HG03064 (cell line): ENCODE measurements at regions not wholly inside any gene's neighbourhood (a gene's known extent, or its start where the extent isn't known, plus 50 kb on each side); places are given as distances from the start of the nearest gene placed in this dataset.

Source experiments
- ATAC-seq: cut with Tn5 transposase; IDR thresholded peaks from one replicate; pipeline ENCODE4 v1.9.1; 2021; ENCODE audit warnings: low read depth; ENCODE audit not compliant: unreplicated experiment

DNA sequence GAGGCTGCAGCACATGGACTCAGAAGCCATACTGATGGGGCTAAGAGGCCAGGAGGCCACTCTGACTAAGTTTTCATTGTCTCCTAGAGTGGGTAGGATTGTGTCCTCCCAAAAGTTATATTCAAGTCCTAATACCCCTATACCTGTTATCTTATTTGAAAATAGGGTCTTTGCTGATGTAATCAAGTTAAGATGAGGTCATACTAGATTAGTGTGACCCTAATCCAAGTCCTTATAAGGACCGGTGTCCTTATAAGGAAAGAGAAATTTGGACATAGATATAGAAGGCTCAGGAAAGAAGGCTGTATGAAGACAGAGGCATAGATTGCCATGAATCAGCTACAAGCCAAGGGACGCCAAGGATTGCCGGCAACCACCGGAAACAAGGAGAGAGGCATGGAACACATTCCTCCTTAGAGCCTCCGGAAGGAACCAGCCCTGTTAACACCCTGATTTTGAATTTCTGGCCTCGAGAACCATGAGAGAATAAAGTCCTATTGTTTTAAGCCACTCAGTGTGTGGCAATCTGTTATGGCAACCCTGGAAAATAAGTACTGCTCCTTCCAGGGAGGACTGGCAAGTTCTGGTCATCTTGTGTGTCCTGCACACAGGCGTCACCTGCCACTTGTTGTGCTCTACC, 157.0 kb downstream of the EMX2 start:
- no peak for ATAC-seq

DNA sequence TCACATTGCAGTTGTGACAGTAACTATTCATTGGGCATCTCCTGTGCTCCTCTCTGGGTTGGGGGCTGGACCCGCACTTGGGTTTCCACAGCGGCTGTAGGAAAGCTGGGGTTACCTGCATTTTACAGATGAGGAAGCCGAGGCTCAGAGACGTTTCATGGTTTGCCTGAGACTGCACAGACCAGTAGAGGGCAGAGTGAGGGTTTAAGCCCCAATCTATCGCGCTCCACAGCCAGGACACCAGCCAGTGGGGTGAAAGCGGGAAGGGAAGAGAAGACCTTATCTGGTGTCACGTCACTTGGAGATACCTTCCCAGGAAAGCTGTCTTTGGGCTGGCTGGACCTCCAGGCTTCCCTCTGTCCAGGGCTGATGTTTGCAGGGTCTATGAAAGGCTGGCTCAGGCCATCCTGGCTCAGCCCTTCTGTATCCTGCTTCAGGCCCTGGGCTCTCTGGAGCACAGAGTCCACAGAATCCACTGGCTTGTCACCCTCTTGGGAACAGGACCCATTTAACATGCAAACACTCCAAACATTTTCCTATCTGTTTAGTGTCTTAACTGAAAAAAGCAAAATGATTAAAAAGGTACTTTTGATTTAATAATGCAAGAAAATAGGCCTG, 167.7 kb downstream of the EMX2 start:
- no peak for ATAC-seq

DNA sequence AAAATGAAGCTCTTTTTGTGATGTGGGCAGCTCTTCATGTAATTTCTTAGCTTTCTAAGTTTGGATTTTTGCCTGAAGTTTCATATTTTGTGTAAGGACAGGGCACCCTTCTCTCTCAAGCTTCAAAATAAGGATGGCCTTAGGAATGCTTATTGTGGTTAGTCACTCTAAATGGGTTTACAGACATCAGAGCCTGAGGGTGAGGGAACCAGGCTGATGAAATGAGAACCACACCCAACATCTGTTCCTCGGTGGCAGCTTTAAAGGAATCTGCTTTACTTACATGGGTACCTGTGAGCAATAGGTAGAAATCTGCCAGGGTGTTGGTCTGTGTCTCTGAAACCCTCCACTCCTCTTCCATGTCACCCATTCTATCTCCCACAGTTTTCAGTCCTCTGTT, 174.3 kb downstream of the EMX2 start:
- no peak for ATAC-seq

DNA sequence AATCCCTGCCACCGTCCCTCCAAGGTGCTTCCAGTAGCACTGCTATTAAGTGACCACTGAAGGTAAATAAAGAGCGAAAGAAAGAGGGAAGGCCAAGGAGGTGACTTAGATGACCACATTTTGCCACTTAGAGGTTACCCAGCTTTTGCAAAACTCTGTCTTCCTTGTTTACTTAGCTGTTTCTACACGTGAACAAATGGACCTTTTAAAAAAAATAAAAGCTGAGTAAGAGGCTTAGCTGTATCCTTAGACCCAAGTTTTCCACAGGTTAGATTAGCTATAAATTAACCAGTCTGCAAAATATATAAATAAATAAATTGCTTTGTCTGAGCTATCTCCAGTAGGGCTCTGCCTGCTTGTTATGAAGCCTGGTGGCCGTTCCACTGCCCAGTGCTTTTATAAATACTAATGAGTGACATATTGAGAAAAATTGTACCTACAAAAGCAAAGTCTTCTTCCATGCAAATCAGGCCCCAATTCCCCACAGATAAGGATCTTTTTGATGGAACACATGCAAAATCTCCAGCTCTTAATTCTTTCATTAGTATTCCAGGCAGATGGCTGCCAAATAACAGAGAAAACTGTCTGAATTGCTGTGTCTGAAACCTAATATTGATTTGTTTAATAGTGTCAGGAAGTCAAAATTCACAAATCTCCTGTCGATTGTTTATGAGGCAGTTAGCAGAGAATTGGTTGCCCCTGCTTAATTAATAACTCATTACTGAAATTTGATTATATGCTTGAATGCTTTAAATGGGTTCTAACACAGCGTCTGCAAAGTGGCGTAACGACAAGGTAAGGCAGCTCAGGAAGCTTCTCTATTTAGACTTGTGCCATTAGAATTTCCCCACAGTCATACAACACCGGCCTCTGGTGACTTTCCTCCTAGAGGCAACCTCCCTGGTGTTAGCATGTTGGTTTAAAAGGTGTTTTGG, 176.7 kb downstream of the EMX2 start:
- ATAC-seq = no peak

- no peak for ATAC-seq
These were observed 178.6 kb downstream of the EMX2 start for GRCh38 chr10:117720931-117721835.

DNA sequence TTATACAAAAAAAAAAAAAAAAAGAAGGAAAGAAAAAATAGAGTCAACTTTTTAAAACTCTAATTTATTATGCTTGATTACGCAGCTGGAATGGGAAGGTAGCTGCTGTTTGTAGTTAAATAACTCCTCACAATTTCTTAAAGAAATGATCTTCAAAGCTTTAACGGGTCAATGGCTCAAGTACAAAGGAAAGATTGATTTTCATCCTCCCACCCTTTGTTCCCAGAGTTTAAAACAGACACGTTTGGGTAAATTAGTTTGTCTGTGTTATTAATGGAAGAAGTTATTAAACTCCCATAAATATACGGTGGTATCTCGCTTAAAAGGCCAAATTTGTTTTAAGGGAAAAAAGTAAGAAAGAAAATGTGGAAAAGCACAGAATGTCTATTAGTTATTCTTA, 179.3 kb downstream of the EMX2 start:
- ATAC-seq = no peak

DNA sequence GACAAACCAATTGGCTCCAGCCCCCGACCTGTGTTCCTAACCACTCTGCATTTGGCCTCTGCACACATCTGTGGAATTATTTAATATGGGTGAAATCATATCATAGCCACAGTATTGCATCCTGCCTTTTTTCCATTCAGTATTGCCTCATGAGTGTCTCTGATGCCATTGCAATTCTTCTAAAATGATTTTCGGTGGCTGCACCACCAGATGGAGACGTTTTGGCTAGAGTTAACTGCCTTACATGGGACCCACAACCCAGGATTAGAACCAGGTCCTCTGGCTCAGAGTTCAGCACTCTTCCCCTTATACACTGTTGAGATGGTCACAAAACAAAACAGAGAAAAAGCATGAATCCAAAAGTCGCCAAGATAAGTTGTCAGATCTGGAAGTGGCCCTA, 180.8 kb downstream of the EMX2 start:
- no peak for ATAC-seq

DNA sequence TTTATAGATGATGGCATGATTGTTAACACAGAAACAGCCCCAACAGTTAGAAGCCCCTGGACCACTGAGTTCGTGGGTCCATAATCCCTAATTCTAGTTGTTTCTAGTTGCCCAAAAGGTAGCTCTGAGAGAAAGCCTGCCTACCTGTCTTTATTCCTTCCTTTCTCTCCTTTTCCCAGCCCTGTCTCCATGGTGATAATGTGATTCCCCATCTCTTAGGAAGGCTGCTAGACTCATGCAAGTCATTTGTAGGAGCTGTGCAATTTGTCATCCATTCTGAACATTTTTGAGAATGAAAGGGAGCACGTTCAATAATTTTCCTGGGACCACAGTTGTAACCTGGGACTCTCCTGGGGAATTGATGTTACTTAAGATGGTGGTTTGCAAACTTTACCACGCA, 183.4 kb downstream of the EMX2 start:
- no peak for ATAC-seq

DNA sequence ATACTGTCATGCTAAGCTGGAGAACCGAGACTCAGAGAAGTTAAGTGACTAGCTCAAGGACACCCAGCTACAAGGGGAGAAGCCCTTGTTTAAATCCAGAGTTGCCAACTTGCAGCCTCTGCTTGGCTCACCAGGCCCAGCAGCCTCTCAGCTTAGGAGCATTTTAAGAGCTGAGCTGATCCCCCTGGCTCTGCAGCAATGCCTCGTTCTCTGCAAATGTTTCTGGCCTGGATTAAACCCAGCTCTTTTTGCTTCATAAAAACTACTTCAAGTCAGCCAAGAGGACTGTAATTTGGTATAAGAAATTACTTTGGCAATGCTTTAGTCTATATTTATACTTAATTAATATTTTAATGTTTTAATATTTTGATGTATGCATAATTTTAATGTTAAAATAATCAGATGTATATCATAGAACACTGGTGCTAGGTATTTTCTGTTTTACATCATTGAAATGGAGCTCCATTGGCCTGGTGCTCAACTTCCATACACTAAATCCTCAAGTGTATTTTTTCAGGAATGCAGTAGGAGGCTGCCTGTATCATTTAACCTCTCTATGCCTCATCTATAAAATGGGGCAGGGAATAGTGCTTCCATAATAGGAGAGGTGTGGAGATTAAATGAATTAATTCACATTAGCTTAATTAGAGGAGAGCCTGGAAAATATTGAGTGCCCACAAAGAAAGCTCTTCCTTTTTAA, 184.2 kb downstream of the EMX2 start:
- no peak for ATAC-seq

DNA sequence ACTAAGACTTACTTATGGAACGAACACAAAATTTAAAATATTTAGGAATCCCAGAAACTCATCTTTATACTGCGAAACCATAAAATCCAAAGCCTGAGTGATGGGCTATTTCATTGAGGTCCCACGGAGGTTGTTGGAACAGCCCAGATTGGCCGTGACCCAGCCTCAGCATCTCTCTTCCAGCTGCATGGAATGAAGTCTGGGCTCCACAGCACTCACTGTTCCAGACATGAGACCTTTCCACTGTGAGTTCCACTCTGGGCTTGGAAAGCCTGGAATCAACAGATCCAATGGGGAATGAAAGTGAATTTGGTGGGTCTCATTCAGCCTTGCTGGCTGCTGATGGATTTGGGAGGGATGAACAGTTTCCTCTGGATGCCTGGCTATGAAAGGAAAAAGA, 184.9 kb downstream of the EMX2 start:
- no peak for ATAC-seq

- no peak for ATAC-seq
These were observed 185.5 kb downstream of the EMX2 start for GRCh38 chr10:117728087-117728486.

- ATAC-seq = no peak
These were observed 186.6 kb downstream of the EMX2 start for GRCh38 chr10:117729156-117729555.

GRCh38 chr10:117731121-117731791, 188.7 kb downstream of the EMX2 start:
- ATAC-seq = no peak

DNA sequence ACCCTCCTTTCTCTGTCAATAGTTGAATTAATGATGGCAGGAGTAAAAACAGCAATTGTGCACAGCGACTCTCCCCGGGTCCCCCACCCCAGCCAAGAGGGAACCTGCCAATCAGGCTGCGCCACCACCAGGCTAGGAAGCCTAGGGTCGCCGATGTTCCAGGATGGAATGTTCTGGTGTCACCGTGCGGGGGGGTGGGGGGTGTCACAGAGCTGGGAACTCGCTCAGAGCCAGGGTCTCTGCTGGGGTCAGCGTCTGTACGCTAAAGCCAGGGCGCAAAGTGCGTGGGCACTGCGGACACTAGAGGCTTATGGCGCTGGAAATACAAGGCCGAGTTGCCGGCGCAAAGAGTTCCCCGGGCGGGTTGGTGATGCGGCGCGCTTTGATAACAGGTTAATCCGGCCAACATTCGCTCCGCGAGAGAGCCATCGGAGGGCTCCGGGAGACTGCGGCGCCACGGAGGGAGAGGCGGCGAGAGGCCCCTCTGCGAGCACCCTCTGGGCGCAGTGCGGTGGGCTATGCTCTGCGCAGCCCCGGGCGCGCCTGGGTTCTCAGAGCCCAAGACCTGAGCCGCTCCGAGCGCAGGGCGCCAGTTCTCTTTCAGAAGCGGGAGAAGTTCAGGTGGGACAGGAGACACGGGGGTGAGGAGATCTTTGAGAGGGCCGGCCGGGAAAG, 192.3 kb downstream of the EMX2 start:
- no peak for ATAC-seq

- no peak for ATAC-seq
These were observed 194.1 kb downstream of the EMX2 start for GRCh38 chr10:117736655-117737054.

DNA sequence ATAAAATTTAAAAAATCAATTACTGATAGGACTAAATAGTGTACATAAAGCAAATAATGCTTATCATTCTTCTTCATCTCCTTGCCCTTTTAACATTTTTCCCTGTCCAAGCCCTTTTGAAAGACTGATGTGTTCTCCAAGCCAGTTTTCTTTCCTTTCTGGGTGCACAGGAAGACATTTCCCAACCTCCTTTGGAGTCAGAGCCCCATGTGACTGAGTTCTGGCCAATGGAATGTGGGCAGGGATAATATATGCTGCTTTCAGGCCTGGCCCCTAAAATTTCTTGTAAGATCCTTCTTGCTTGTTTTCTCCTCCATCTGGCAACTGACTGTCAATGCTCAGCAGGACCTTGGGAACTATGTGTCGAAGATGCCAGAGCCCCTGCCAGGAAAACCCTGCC, 197.5 kb downstream of the EMX2 start:
- no peak for ATAC-seq

DNA sequence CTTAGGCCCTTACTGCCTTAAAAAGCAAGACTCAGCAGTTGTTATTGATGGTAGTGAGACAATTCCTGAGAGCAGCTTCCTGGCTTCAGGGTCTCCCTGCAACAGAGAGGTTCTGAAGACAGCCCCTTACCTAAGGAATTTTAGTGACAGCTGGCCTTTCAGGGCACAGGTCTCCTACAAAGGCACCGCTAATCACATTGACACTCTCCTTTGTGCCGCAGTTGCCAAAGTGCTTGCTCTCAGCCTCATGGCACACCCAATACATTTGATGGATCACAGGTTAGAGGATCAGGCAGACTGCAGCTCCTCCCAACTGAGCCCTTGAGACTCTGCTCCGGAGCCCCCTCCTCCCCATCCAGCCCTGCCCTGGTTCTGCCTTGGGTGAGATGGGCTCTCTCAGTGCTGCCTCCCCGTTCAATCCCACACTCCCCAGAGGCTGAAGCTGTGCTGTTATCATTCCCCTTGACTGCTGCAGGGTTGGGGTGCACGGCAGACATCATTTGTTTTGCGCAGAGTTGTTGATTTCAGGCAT, 198.2 kb downstream of the EMX2 start:
- no peak for ATAC-seq

DNA sequence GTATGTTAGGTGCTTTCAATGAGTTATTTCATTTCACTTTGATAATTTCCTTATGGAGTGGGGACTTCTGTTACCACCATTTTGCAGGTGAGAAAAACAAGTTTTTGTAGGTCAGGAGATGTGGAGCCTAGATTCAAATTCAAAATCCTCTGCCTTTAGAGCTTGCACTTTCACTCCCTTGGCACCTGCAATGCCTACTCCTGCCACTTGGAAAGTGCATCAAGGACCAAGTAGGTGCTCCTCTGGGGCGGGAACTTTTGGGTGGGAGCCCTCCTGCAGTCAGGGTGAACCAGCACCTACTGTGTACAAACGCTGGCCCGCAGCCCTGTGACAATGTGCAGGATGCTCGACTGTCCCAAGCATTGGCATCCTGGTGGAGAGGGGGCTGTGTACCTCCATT, 199.0 kb downstream of the EMX2 start:
- ATAC-seq = no peak

GRCh38 chr10:117743509-117743908, 201.0 kb downstream of the EMX2 start:
- ATAC-seq = no peak
